ENCODE measurements at regions not wholly inside any gene's neighbourhood (a gene's known extent, or its start where the extent isn't known, plus 50 kb on each side); places are given as distances from the start of the nearest gene placed in this dataset.

DNA sequence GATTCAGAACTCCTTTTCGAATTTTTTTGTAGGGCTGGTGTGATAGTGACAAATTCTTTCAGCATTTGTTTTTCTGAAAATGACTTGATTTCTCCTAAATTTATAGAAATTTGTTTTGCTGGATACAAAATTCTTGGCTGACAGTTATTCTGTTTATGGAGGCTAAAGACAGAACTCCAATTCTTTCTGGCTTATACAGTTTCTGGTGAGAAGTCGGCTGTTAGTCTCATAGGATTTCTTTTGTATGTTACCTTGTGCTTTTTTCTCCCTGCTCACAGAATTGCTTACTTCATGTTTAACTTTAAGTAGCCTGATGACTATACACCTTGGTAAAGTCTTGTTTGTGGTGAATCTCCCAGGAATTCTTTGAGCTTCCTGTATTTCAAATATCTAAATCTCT, 1264.6 kb downstream of the NSUN3 start:
- TF ChIP-seq, protein P1, sequence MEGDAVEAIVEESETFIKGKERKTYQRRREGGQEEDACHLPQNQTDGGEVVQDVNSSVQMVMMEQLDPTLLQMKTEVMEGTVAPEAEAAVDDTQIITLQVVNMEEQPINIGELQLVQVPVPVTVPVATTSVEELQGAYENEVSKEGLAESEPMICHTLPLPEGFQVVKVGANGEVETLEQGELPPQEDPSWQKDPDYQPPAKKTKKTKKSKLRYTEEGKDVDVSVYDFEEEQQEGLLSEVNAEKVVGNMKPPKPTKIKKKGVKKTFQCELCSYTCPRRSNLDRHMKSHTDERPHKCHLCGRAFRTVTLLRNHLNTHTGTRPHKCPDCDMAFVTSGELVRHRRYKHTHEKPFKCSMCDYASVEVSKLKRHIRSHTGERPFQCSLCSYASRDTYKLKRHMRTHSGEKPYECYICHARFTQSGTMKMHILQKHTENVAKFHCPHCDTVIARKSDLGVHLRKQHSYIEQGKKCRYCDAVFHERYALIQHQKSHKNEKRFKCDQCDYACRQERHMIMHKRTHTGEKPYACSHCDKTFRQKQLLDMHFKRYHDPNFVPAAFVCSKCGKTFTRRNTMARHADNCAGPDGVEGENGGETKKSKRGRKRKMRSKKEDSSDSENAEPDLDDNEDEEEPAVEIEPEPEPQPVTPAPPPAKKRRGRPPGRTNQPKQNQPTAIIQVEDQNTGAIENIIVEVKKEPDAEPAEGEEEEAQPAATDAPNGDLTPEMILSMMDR (conservative IDR thresholded peaks at IDR 0.05): no peak
- TF ChIP-seq ZFX (IDR thresholded peaks at IDR 0.05): no peak

Data from C4-2B (cell line).